ENCODE measurements at regions not wholly inside any gene's neighbourhood (a gene's known extent, or its start where the extent isn't known, plus 50 kb on each side); places are given as distances from the start of the nearest gene placed in this dataset.

DNA sequence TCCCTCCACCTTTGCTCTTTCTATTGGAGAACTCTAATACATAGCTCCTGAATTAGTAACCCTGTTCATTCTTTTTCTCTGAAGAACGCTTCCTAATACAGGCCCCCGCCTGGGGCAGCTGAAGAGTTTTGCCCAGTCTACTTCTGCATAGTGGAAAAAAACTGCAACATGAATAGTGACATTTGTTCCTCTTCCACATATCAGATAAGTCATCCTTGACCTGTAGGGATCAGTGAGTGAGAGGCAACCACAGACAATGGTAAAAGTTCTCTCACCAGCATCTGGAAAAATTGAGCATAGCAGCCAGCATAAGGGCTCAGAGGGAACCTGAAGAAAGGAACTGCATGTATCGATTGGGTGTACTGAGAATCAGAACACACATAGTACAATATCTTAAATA is 262.0 kb downstream of the STK31 start:
- Mint-ChIP-seq H3K4me3 (no peak overlapping the region), H3K9me3 (peaks cover 2% of the 10 kb centered on the region), H3K4me1 (ENCODE audit: low read depth) (peaks cover 3% of the 10 kb centered on the region), H3K27me3 (ENCODE audit: low read depth) (peaks cover 6% of the 10 kb centered on the region), H3K27ac (no peak overlapping the region), H3K36me3 (ENCODE audit: low read depth) (no peaks in the 10 kb centered on the region)
- no peak for DNase-seq (ENCODE audit: low spot score)

DNA sequence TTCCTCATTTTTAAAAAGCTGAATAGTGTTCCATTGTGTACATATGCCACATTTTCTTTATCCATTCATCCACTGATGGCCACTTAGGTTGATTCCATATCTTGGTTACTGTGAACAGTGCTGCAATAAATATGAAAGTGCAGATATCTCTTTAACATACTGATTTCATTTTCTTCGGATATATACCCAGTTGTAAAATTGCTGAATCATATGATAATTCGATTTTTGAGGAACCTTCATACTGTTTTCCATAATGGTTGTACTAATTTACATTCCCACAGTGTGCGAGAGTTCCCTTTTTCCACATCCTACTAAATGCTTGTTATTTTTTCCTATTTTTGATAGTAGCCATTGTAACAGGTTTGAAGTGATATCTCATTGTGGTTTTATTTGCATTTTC is 263.2 kb downstream of the STK31 start:
- Mint-ChIP-seq H3K36me3 (ENCODE audit: low read depth) (no peaks in the 10 kb centered on the region), H3K4me3 (no peak overlapping the region)

DNA sequence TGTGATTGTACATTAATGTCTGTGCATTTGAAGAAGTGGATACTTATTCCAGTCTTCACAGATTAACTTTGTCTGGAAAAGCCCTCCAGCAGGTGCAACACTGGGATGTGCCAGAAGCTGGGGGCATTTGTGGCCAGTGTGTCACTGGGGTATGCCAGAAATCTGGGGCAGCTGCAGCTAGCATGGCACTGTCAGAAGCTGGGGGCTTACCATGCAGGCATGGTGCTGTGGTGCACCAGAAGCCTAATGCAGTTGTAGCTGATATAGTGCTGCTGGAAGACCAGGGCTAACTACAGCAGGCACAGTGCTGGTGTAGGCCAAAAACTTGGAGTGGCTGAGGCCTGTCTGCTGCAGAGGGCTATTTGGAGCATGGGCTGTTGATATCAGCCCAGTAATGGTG is 270.1 kb downstream of the STK31 start:
- no peaks in the 10 kb centered on the region for H3K36me3 Mint-ChIP-seq (ENCODE audit: low read depth)
- H3K27me3 Mint-ChIP-seq (ENCODE audit: low read depth): peaks cover 3% of the 10 kb centered on the region
- H3K27ac Mint-ChIP-seq: no peak overlapping the region
- no peak overlapping the region for H3K4me3 Mint-ChIP-seq
- no peak for DNase-seq (ENCODE audit: low spot score)
- H3K9me3 Mint-ChIP-seq: peaks cover 13% of the 10 kb centered on the region
- H3K4me1 Mint-ChIP-seq (ENCODE audit: low read depth): no peaks in the 10 kb centered on the region

More for the DNA sequence above, 263.2 kb downstream of the STK31 start:
- Mint-ChIP-seq H3K9me3 (peaks cover 3% of the 10 kb centered on the region), H3K27ac (no peak overlapping the region), H3K27me3 (ENCODE audit: low read depth) (peaks cover 6% of the 10 kb centered on the region), H3K4me1 (ENCODE audit: low read depth) (peaks cover 2% of the 10 kb centered on the region)
- no peak for DNase-seq (ENCODE audit: low spot score)

DNA sequence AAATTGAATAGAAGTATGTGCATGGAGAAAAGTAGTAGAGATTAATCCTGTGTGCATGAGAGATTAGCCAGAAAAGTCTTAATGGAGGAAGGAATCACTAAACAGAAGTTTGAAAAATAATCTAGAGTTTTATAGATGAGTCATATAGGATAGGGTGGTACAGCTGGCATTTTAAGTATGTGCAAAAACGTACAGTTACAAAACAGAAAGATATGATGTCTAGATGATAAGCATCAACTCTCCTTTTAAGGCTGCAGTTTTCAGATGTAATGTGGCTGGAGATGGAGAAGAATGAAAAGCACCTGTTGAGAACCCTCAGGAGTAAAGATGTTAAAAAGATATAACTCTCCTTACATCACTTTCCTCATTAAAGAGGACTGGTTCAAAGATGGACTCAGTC is 271.3 kb downstream of the STK31 start:
- no peak for DNase-seq (ENCODE audit: low spot score)

DNA sequence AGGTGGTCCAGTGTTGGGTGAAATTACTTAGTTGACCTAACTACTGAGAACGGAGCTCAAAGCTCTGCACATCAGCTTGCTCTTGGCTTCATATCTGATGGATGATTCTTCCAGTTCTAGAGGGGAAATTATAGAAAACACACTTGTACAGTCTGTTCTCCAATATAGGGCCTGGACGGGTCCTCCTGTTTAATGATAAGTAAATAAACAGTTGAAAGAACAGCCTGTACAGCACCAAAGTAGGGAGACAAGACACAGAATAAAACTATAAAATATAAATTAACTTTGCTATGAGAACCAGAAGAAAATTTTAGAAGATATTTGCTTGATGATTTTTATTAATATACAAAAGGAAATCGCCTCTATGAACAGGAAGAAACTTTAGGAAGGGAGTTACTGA is 271.7 kb downstream of the STK31 start:
- Mint-ChIP-seq H3K4me3 (no peak overlapping the region), H3K27me3 (ENCODE audit: low read depth) (peaks cover 3% of the 10 kb centered on the region), H3K27ac (no peak overlapping the region), H3K4me1 (ENCODE audit: low read depth) (no peaks in the 10 kb centered on the region), H3K36me3 (ENCODE audit: low read depth) (no peaks in the 10 kb centered on the region), H3K9me3 (peaks cover 13% of the 10 kb centered on the region)
- DNase-seq (ENCODE audit: low spot score): no peak

More for the DNA sequence above, 271.3 kb downstream of the STK31 start:
- Mint-ChIP-seq H3K27ac (no peak overlapping the region), H3K4me1 (ENCODE audit: low read depth) (no peaks in the 10 kb centered on the region), H3K9me3 (peaks cover 13% of the 10 kb centered on the region), H3K4me3 (no peak overlapping the region), H3K36me3 (ENCODE audit: low read depth) (no peaks in the 10 kb centered on the region), H3K27me3 (ENCODE audit: low read depth) (no peaks in the 10 kb centered on the region)

DNA sequence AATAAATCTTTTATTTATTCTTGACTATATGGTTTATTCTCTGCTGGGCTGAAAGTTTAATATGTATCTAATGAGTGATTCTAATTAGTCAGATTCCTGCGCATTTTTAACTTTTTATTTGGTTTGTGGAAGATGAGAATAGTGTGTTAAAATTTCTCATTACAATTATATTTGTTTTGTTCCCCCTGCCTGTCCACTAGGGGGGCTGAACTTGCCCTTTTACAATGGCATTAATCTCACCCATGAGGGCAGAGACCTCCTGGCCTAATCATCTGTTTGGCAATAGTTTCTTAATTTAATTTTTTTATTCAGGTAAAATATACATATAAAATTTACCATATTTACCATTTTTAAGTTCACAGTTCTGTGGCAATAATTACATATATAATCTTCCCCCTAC is 278.5 kb upstream of the NPY start:
- Mint-ChIP-seq H3K36me3 (ENCODE audit: low read depth) (no peaks in the 10 kb centered on the region), H3K4me3 (no peak overlapping the region), H3K27ac (no peak overlapping the region), H3K4me1 (ENCODE audit: low read depth) (no peaks in the 10 kb centered on the region), H3K9me3 (no peaks in the 10 kb centered on the region), H3K27me3 (ENCODE audit: low read depth) (no peaks in the 10 kb centered on the region)
- DNase-seq (ENCODE audit: low spot score): no peak

DNA sequence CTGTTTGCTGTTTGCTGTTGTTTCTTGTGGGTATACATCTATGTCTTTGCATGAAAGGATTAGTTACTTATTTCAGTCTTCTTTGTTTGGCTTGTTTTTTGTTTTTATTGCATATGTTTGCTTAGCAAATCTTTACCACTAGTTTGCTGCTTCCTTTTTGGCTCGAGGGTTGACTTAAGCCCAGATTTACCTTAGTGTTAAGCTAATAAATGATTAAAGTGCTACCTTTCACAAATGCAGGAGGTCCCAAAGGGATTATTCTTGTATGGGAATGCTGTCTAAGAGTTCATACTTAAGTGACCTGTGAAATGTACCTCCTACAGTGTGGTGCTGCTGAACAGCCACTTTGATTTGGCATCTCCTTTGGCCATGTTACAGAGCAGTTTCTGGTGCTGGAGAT is 273.5 kb upstream of the NPY start:
- Mint-ChIP-seq H3K27me3 (ENCODE audit: low read depth) (peaks cover under 1% of the 10 kb centered on the region), H3K4me1 (ENCODE audit: low read depth) (no peaks in the 10 kb centered on the region), H3K27ac (no peak overlapping the region), H3K4me3 (no peak overlapping the region), H3K36me3 (ENCODE audit: low read depth) (no peaks in the 10 kb centered on the region), H3K9me3 (no peaks in the 10 kb centered on the region)
- no peak for DNase-seq (ENCODE audit: low spot score)

DNA sequence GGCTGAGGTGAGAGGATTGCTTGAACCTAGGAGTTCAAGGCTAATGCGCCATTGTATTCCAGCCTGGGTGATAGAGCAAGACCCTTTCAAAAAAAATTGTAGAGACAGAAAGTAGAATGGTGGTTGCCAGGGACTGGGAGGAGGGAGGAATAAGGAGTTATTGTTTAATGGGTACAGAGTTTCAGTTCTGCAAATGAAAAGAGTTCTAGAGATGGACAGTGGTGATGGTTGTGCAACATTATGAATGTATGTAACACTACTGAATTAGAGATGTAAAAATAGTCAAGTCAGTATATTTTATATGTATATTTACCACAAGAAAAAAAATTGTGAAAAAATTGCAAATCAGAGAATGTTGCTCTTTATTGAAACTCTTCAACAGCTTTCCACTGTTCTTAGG is 266.5 kb upstream of the NPY start:
- Mint-ChIP-seq H3K27me3 (ENCODE audit: low read depth) (peaks cover 6% of the 10 kb centered on the region), H3K36me3 (ENCODE audit: low read depth) (no peaks in the 10 kb centered on the region), H3K27ac (no peak overlapping the region), H3K9me3 (no peaks in the 10 kb centered on the region), H3K4me3 (no peak overlapping the region), H3K4me1 (ENCODE audit: low read depth) (no peaks in the 10 kb centered on the region)
- DNase-seq (ENCODE audit: low spot score): no peak

DNA sequence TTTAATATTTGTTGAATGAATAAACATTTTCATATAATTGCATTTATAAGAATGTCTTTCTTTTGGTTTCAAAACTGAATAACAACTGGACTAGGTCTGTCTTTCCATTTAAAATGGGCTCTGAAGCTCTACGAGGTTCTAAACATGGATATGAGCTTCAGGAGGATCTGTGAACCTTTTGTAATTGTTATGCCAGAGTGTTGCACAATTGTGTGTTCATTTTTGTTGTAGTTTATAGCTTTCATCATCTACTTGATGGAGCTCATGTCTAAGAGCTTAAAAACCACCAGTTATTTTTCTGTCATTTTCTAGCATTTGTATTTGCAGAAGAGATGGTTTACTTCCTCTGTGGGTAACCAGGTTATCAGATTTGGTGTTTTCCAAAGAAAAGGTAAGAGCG is 265.7 kb upstream of the NPY start:
- peaks cover 6% of the 10 kb centered on the region for H3K27me3 Mint-ChIP-seq (ENCODE audit: low read depth)

DNA sequence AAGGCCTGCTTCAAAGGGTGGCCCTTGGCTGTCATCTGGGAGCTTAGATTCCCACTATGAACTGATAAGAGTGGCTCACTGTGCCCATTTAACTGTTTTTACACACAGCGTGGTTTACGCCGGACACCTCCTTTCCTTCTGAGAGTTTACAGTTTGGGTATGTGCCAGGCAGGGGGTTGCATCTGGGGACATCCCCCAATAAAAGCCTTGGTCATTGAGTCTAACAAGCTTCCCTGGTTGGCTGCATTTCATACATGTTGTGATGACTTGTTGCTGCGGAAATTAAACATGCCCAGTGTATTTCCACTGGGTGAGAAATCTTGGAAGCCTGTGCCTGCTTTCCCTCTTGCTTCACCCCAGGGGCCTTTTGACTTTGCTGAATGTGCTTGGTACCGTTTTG is 264.1 kb upstream of the NPY start:
- no peak for DNase-seq (ENCODE audit: low spot score)
- Mint-ChIP-seq H3K4me3 (no peak overlapping the region), H3K27ac (no peak overlapping the region), H3K27me3 (ENCODE audit: low read depth) (peaks cover 6% of the 10 kb centered on the region), H3K36me3 (ENCODE audit: low read depth) (no peaks in the 10 kb centered on the region), H3K4me1 (ENCODE audit: low read depth) (no peaks in the 10 kb centered on the region), H3K9me3 (no peaks in the 10 kb centered on the region)

More for the DNA sequence above, 265.7 kb upstream of the NPY start:
- no peak overlapping the region for H3K4me3 Mint-ChIP-seq
- no peak overlapping the region for H3K27ac Mint-ChIP-seq
- H3K4me1 Mint-ChIP-seq (ENCODE audit: low read depth): no peaks in the 10 kb centered on the region
- DNase-seq (ENCODE audit: low spot score): no peak
- no peaks in the 10 kb centered on the region for H3K36me3 Mint-ChIP-seq (ENCODE audit: low read depth)
- no peaks in the 10 kb centered on the region for H3K9me3 Mint-ChIP-seq

DNA sequence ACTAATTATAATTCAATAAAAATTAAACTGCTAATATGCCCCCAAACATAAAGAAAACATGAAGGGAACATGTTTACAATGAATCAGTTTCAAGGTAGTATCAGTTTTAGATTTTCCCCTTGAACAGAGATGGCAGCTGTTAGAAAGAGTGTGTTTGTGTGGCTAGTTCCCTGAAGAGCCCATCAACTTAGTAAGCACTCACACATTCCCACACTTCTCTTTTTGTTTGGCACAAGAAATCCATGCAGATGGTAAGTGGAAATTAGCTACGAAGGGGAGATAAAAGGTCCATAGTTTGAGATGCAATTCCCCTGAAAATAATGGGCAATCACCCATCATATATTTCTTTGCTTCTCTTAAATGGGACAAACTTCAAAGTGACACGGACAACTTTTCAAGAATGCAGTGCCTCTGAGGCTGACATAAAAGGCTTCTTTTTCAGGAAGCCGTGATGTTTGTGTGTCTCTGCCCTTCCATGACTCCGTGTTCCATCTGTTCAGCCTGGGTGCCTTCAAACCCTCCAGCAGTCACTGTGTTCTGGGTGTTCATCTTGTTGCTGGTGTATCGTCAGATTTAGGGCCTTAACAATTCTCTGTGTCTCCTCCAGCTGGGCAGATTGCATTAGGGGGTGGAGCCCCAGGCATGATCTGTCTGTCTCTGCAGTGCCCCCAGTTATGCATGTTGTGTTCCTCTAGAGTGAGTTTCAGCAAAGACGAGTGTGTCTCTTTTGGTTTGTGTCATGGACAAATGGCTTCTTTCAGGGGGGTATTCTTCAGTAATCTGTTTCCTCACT is 259.5 kb upstream of the NPY start:
- no peak overlapping the region for H3K27ac Mint-ChIP-seq
- no peaks in the 10 kb centered on the region for H3K36me3 Mint-ChIP-seq (ENCODE audit: low read depth)
- no peaks in the 10 kb centered on the region for H3K9me3 Mint-ChIP-seq
- no peak for DNase-seq (ENCODE audit: low spot score)
- H3K4me3 Mint-ChIP-seq: no peak overlapping the region
- peaks cover under 1% of the 10 kb centered on the region for H3K27me3 Mint-ChIP-seq (ENCODE audit: low read depth)
- H3K4me1 Mint-ChIP-seq (ENCODE audit: low read depth): no peaks in the 10 kb centered on the region

DNA sequence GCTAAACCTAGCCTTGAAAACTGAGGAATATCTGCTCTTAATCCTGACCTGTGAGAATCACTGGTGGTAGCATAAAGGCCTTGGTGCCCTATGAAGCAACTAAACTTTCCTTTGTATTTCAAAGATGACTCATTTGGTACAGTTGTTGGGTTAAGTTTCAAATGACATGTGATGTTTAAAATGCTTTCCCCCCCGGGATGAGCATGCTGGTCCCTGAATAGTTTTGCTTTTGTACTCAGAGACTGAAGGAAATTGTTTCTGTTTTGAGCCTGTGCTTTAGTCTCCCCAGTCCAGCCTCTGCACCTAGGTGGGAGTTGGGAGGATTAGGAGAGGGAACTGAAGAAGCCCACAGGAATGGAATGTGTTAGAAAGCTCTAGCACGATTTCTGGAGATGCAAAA is 258.9 kb upstream of the NPY start:
- Mint-ChIP-seq H3K9me3 (no peaks in the 10 kb centered on the region), H3K4me1 (ENCODE audit: low read depth) (no peaks in the 10 kb centered on the region), H3K27me3 (ENCODE audit: low read depth) (no peaks in the 10 kb centered on the region), H3K27ac (no peak overlapping the region), H3K36me3 (ENCODE audit: low read depth) (no peaks in the 10 kb centered on the region), H3K4me3 (no peak overlapping the region)
- no peak for DNase-seq (ENCODE audit: low spot score)

DNA sequence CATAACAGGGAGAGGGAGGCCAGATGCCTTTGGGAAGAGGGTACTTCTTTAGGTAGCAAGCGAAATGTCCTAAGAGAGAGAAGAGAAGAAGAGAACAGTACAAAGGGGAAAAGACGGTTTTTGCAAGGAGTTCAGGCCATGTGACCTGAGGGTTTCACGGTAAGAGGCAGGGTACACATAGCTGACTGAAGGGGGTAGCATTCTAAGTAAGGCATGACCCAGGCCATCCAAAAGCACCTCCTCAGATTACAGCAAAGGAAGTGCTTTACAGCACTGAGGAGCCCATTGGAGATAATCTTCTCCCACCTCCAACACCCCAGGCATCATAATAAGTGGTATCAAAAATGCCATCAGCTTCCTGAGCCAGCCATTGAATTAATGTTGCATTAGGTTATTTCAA is 258.2 kb upstream of the NPY start:
- Mint-ChIP-seq H3K4me3 (no peak overlapping the region), H3K4me1 (ENCODE audit: low read depth) (no peaks in the 10 kb centered on the region), H3K27me3 (ENCODE audit: low read depth) (no peaks in the 10 kb centered on the region), H3K36me3 (ENCODE audit: low read depth) (no peaks in the 10 kb centered on the region), H3K27ac (no peak overlapping the region), H3K9me3 (no peaks in the 10 kb centered on the region)
- no peak for DNase-seq (ENCODE audit: low spot score)

DNA sequence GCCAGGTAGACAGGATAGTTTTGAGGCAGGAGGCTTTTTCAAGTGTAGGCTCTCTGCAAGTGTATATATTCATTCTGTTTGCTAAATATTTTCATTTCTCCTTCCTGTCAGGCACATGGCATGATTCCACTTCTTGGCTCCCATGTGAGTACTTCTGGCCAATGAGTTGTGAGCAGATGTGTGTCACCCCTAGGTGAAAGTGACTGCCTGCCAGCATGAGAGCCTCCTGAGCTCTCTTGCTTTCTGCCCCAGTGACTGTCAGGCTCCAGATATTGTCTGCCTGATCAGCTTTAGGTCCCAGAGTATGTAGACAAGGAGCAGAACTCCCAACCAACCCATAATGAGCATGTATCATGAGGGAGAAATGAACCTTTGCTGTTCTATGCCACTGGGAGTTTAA is 257.6 kb upstream of the NPY start:
- H3K27me3 Mint-ChIP-seq (ENCODE audit: low read depth): no peaks in the 10 kb centered on the region
- H3K4me1 Mint-ChIP-seq (ENCODE audit: low read depth): no peaks in the 10 kb centered on the region
- DNase-seq (ENCODE audit: low spot score): no peak
- H3K27ac Mint-ChIP-seq: no peak overlapping the region
- H3K9me3 Mint-ChIP-seq: no peaks in the 10 kb centered on the region
- no peak overlapping the region for H3K4me3 Mint-ChIP-seq
- no peaks in the 10 kb centered on the region for H3K36me3 Mint-ChIP-seq (ENCODE audit: low read depth)

DNA sequence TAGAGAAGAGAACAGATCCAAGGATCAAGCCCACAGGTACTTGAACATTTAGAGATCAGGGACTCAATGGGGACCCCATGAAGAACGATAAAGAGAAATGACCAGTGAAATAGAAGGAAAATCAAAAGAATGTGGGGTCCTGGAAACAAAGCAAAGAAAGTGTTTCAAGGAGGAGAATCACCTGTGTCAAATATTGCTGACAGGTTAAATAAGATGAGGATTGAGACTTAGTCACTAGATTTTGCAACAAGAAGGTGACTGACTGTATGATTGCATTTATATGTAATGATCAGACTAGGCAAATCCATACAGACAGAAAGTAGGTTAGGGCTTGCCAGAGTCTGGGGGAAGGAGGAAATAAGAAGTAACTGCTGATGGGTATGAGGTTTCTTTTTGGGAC is 254.9 kb upstream of the NPY start:
- Mint-ChIP-seq H3K36me3 (ENCODE audit: low read depth) (no peaks in the 10 kb centered on the region), H3K27ac (no peak overlapping the region), H3K4me3 (no peak overlapping the region), H3K27me3 (ENCODE audit: low read depth) (no peaks in the 10 kb centered on the region), H3K4me1 (ENCODE audit: low read depth) (no peaks in the 10 kb centered on the region), H3K9me3 (no peaks in the 10 kb centered on the region)
- no peak for DNase-seq (ENCODE audit: low spot score)

All from T-helper 2 cell treated with Interferon-gamma antibody and Interleukin-4, amounts not matched to agents 5 μg/mL and 100 μg/mL, for 36 hours (primary cell).